Retinal pigment epithelial cell (primary cell): ENCODE measurements at regions not wholly inside any gene's neighbourhood (a gene's known extent, or its start where the extent isn't known, plus 50 kb on each side); places are given as distances from the start of the nearest gene placed in this dataset.

Experiments used
- DNase-seq: peaks from one replicate; pipeline ENCODE4 v3.0.0-alpha.2; 2010; ENCODE audit warnings: low read depth
- H3K4me3 ChIP-seq: 2 replicates; pipeline ENCODE4 v1.5.1; 2011; ENCODE audit warnings: mild to moderate bottlenecking, low read length, control low read depth, moderate library complexity
- TF ChIP-seq, protein P1 (sequence below): conservative IDR thresholded peaks from 2 replicates; pipeline ENCODE4 v1.5.1; 2011; ENCODE audit warnings: low read depth, low read length, control low read depth, inconsistent platforms

GRCh38 chr13:48181482-48182145, 51.4 kb upstream of the ITM2B start:
- TF ChIP-seq, protein P1, sequence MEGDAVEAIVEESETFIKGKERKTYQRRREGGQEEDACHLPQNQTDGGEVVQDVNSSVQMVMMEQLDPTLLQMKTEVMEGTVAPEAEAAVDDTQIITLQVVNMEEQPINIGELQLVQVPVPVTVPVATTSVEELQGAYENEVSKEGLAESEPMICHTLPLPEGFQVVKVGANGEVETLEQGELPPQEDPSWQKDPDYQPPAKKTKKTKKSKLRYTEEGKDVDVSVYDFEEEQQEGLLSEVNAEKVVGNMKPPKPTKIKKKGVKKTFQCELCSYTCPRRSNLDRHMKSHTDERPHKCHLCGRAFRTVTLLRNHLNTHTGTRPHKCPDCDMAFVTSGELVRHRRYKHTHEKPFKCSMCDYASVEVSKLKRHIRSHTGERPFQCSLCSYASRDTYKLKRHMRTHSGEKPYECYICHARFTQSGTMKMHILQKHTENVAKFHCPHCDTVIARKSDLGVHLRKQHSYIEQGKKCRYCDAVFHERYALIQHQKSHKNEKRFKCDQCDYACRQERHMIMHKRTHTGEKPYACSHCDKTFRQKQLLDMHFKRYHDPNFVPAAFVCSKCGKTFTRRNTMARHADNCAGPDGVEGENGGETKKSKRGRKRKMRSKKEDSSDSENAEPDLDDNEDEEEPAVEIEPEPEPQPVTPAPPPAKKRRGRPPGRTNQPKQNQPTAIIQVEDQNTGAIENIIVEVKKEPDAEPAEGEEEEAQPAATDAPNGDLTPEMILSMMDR = no peak
- no peak for DNase-seq

GRCh38 chr13:48178126-48178525, 54.9 kb upstream of the ITM2B start:
- H3K4me3 ChIP-seq = no peak overlapping the region
- TF ChIP-seq, protein P1 = no peak
- no peak for DNase-seq

More at GRCh38 chr13:48181482-48182145, 51.4 kb upstream of the ITM2B start:
- H3K4me3 ChIP-seq = no peak overlapping the region

- no peak overlapping the region for H3K4me3 ChIP-seq
- TF ChIP-seq, protein P1 = no peak
- no peak for DNase-seq
Measured at GRCh38 chr13:48176781-48177180, 56.2 kb upstream of the ITM2B start.

DNA sequence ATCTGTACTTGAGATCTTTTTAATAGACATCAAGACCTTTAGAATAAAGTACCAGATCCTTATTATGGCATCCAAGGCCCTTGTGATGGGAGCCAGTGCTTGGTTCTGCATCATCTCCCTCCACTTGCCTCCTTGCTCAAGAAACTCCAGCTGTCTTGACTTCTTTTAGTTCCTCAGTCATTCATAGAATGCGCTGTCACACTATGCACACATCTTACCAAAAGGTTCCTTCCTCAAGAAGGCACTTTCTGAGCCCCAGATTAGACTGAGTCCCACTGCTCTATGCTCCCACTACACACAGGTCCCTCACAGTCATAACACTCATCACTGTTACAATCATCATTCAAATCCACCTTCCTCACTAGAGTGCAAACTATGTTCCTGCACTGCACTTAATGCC, 57.8 kb upstream of the ITM2B start:
- TF ChIP-seq, protein P1 = no peak
- H3K4me3 ChIP-seq = no peak overlapping the region
- no peak for DNase-seq

DNA sequence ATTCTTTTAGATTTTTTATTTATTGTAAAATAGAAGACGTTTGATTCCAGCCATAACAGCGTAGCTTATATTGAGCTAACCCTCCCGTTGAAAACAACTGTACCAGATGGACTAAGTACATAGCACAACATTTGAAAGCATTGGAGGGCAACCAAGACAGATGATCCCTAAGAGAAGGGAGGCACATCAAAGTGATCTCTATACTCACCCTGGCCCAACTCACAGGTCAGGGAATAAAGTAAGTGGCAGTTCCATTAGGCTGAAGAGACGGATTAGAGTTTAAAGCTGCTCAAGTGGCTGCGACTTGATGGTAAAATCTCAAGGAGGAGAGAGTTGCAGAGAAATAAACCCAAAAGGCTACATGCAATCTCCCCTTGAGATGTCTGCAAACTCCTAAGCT, 65.1 kb upstream of the ITM2B start:
- TF ChIP-seq, protein P1 = no peak
- DNase-seq = no peak
- no peak overlapping the region for H3K4me3 ChIP-seq

GRCh38 chr13:48165727-48166126, 67.3 kb upstream of the ITM2B start:
- TF ChIP-seq, protein P1 = no peak
- H3K4me3 ChIP-seq = no peak overlapping the region
- DNase-seq = no peak

DNA sequence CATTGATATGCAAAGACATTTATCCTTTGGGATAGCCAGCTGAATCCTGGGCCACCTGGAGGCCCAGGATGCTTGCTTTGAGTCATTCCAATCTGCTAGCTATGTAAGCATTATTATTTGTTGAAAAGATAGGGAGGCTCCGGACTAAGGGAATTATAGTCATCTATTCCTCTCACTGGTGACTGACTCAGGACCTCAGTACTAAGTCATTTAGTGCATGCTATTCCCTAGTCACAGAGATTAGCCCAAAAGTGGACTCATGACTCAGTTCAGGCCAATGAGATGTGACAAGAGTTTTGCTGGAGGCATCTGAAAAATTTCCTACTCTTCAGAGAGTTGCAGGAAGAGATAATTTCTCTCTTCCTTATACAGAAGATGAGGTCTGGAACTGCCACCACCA, 67.9 kb upstream of the ITM2B start:
- TF ChIP-seq, protein P1 = no peak
- DNase-seq = no peak
- no peak overlapping the region for H3K4me3 ChIP-seq
